Activated CD4-positive, CD25-positive, alpha-beta regulatory T cell treated with anti-CD3 and anti-CD28 coated beads, Interleukin-2, amount 50 U/mL, for 72 hours (primary cell): ENCODE measurements at regions not wholly inside any gene's neighbourhood (a gene's known extent, or its start where the extent isn't known, plus 50 kb on each side); places are given as distances from the start of the nearest gene placed in this dataset.
"Not testable (repeated sequence)": the region's sequence is repeated elsewhere in the genome, so short reads cannot be mapped to it uniquely, and the experiment has no call there.

Experiments used
- DNase-seq: peaks from one replicate; pipeline ENCODE4 v3.0.0; 2021

GRCh38 chr10:64265961-64266360, 744.8 kb downstream of the REEP3 start:
- DNase-seq, result no peak

- DNase-seq, result no peak
These were observed 750.3 kb downstream of the REEP3 start for GRCh38 chr10:64271508-64271907.

DNA sequence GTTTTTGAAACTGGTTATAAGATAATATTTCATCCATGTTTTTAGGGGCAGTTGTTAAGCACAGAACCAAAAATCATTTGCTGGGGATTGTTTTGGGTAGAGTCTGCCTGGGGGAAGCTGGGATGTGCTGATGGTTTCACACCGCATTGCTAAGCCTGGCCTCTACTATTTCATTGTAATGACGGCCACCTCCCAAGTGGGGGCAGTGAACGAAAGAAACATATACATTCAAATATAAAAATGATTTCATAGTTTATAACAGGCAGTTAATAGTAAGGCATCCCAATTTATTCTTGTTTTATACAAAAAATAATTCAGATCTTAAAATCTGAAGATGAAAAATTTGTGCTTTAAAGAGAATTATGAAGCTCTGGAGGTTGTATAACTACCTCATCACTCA, 750.8 kb downstream of the REEP3 start:
- DNase-seq, result no peak

DNA sequence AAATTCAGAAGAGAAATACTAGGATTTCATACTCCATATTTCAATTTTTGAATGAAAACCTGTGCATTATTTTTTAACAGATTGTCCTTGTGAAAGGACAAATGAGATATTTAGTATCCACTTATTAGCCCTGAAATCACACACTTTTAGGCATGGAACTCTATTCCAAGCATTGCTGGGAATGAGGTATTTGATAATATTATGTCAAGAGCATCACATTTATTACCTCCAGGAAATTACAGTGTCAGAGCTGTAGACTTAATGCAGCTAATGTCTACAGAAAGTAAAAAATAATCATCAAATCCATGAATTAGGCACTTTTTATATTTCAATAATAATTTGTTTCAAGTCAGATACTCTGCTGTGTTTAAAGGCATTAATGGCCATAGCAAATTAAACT, 753.8 kb downstream of the REEP3 start:
- no peak for DNase-seq

- DNase-seq, result no peak
These were observed 754.6 kb downstream of the REEP3 start for GRCh38 chr10:64275774-64276173.

GRCh38 chr10:64277536-64277935, 756.3 kb downstream of the REEP3 start:
- DNase-seq, result no peak

- DNase-seq, result no peak
These were observed 762.4 kb downstream of the REEP3 start for GRCh38 chr10:64283621-64284020.

GRCh38 chr10:64286533-64286932, 765.3 kb downstream of the REEP3 start:
- no peak for DNase-seq

- DNase-seq, result no peak
These were observed 767.2 kb downstream of the REEP3 start for GRCh38 chr10:64288404-64288803.

- DNase-seq, result no peak
These were observed 782.4 kb downstream of the REEP3 start for GRCh38 chr10:64303566-64303965.

DNA sequence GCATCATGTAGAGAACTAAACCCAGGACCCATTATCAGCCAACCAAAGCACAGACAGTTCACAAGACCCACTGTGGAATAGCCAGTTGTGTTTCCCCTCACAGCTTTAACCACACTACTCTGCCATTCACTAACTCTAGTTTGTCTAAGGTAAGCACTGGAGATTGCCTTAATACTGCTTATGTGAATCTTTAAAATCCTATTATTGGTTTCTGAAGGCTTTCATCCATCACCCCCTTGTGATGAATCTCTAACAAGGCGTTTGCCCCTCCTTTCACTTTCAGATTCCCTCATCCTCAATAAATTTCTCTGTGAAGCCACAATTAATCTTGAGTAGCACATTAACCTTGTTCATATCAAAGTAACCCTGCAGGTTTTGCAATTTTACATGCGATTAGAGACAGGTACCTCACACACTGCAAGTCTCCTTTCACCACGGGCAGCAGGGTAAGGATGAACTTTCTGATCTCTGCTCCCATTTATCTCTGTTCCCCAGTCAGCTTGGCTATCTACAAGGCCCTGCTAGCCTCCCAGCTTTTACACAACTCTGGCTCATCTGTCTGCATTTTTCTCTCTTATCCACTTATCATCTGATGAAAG, 785.6 kb downstream of the REEP3 start:
- DNase-seq, result no peak

GRCh38 chr10:64312876-64313275, 791.7 kb downstream of the REEP3 start:
- no peak for DNase-seq

DNA sequence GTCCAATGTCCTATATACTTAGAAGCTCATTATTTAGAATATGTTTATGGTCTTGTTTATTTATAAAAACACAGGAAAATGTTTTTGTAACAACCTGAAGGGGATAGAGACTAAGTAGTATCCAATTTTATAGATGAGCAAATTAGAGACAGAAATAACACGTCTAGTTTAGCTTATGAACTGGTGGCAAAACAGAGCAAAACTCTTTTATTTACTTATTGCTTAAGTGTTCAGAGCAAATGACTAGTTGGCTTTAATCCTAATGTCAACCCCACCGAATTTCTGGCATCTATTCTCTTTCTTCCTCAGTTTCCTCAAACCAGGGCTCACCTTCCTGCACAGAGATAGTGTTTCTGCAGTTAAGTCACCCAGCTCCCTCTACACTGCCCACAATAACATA, 792.8 kb downstream of the REEP3 start:
- DNase-seq, result no peak

DNA sequence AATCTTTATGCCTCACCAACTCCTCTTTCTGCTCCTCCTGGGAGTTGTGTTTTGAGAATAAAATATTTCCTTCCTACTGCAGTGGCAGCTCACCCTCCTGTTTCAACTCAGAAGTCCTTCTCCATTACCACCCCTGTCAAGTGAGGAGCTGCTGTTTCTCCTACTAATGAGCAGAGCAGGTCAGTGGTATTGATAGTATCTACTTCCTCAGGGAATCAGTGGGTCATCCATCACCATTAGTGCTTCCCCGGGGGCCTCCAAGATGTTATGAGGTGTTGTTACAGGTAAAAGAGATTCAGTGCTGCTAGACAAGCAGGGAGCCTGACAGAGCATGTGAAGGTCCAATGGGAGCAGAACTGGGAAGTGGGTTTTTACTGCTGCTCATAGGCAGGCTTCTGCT, 795.2 kb downstream of the REEP3 start:
- no peak for DNase-seq

DNA sequence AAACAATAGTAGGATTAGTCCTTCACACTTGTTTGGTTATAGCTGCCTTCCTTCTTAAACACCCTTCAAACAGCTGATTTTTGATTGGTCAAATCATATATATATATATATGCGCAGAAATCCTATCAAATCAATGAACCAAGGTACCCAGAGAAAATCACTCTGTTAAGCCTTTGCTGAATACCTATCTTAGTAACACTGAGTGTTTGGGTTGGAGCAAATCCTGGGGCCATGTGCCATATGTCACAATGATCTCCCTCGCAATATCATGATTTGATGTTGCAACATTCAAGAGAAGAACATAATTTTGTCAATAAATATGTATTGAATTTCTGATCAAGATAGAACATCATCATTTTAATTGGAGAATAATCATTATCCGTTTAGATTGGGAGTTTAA, 795.6 kb downstream of the REEP3 start:
- no peak for DNase-seq

DNA sequence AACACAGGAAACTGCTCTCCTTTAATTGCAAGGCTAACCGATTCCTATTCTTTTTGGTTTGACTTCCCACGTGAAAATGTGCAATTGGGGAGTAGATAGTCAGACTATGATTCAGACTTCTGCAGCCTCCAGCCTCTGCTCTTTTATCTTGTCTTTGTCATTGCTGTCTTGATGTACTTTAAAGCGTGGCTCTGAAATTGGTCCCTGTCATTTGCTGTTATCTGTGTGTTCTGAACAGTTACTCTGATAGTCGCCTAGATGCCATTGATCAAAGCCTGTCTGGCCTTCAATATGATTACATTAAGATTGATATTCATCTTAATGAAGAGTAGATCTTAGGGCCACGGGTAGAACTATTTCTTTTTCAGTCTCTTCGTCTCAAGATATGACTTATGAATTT, 799.2 kb downstream of the REEP3 start:
- DNase-seq, result no peak

GRCh38 chr10:64329510-64329909, 808.3 kb downstream of the REEP3 start:
- DNase-seq, result no peak

- no peak for DNase-seq
These were observed 811.4 kb downstream of the REEP3 start for GRCh38 chr10:64332551-64332950.

- DNase-seq, result no peak
These were observed 812.9 kb downstream of the REEP3 start for GRCh38 chr10:64334084-64334483.

GRCh38 chr10:64344211-64344610, 823.0 kb downstream of the REEP3 start:
- no peak for DNase-seq

DNA sequence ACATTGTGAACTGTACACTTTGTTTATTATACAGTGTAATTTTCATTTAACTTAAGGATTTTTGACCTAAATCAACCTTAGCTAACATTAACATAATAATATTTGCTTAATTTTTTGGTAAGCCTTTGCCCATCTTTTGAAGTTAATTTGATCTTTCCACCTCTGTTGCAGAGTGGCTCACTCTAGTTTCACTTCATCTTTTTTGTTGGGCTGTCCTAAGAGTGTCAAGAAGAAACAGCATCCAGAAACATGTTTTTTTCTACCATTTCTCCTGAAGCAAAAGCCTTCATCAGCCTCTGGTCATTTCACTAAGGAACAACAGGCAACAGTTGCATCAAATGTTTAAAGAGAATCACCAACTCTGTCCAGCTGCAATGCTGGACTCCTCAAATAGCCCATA, 824.7 kb downstream of the REEP3 start:
- no peak for DNase-seq

DNA sequence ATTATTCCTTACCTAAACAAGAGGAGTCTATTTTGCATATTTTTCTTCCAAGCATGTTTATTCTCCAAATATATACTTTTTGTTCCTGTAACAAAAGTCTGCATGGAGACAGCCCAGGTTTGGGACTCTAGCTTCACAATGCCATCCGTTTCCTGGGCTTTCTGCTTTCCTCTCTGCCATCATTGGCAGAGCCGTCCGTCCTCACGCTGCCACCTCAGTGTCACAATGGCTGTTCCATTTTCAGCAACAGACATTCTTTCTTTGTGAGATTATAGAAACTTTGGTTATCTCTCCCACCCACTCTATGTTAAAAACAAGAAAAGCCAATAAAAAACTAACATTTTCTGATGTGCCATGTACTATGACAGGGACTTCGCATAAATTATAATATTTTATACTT, 825.2 kb downstream of the REEP3 start:
- DNase-seq, result no peak

DNA sequence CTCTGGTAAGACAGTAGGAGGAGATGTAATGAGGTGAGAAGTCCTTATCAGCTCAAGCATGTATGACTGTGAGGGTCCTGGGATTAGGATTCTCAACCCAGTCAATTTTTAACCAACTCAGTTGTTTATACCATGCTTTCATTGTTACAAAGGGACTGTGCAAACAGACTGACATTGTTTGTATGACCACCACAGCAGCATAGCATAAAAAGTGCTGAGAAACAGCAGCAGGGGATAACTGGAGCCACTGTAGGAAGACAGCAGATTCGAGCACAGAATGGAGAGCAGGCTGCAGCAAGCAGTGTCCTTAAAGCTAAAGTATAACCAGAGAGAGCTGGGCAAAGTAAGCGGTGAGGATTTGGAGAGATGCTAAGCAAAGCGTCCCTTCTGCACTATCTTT, 829.5 kb downstream of the REEP3 start:
- DNase-seq, result no peak

DNA sequence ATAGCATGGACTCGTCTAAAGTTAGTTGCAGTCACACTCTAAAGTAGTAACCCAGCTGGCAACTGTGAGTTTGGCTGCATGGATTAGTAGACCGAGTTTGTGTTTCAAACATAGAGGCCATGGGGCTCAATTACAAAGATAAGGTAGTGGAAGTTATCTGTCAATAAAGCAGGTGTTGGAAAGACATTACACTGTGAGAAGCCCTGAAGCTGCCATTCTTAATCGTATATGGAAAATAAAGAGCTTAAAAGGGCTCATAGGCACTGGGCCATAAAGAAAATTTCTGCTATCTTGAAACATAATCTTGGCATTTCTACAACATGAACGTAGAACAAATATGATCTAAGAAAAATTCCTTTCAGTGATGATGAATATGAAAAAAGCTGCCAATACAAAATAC, 837.7 kb downstream of the REEP3 start:
- no peak for DNase-seq

GRCh38 chr10:64360240-64360639, 839.0 kb downstream of the REEP3 start:
- DNase-seq, result not testable (repeated sequence)

- no peak for DNase-seq
These were observed 842.5 kb downstream of the REEP3 start for GRCh38 chr10:64363687-64364086.
